ENCODE measurements at regions not wholly inside any gene's neighbourhood (a gene's known extent, or its start where the extent isn't known, plus 50 kb on each side); places are given as distances from the start of the nearest gene placed in this dataset.

GRCh38 chr16:61148930-61149329, 887.3 kb downstream of the CDH8 start:
- no peak for TF ChIP-seq CTCF (IDR thresholded peaks at IDR 0.05)
- TF ChIP-seq POLR2A (IDR thresholded peaks at IDR 0.05) = no peak
- TF ChIP-seq EP300 (IDR thresholded peaks at IDR 0.05) = no peak
